Activated CD4-positive, alpha-beta T cell treated with anti-CD3 and anti-CD28 coated beads, Interleukin-2, amount 50 U/mL, for 4 hours (primary cell): ENCODE measurements at regions not wholly inside any gene's neighbourhood (a gene's known extent, or its start where the extent isn't known, plus 50 kb on each side); places are given as distances from the start of the nearest gene placed in this dataset.

Source experiments
- DNase-seq, 2 experiments: peaks; one replicate each; pipeline ENCODE4 v3.0.0-alpha.2; 2020

DNA sequence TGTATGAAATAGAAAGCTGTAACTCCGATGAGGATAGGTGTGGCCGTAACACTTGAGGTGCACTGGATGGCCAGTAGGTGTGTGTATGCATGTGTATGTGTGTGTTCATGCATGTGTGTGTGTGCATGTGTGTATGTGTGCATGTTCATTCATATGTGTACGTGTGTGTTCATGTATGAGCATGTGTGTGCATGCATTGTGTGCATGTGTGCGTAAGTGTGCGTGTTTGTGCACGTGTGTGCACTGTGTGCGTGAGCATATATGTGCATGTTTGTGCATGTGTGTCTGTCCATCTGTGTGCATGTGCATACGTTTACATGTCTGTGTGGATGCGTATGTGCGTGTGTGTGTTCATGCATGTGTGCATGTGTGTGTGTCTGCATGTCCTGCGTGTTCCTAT, 145.5 kb downstream of the C16orf95 start:
- DNase-seq, result no peak

DNA sequence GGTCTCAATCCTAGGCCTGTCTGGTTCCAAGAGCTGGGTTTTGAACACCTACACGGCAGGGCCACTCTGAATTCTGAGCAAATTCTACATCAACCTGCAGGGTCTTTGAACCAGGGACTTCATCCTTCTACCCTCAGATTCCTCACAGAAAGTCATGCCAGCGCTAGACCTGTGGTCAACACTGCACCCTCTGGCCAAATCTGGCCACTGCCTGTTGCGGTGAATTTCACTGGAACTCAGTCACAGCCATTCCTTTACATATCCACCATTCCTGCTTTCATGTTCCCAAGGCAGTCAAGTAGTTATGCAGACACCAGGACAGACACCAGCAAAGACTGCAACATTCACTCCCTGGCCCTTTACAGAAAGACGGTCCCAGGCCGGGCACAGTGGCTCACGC, 144.6 kb downstream of the C16orf95 start:
- DNase-seq, result no peak

DNA sequence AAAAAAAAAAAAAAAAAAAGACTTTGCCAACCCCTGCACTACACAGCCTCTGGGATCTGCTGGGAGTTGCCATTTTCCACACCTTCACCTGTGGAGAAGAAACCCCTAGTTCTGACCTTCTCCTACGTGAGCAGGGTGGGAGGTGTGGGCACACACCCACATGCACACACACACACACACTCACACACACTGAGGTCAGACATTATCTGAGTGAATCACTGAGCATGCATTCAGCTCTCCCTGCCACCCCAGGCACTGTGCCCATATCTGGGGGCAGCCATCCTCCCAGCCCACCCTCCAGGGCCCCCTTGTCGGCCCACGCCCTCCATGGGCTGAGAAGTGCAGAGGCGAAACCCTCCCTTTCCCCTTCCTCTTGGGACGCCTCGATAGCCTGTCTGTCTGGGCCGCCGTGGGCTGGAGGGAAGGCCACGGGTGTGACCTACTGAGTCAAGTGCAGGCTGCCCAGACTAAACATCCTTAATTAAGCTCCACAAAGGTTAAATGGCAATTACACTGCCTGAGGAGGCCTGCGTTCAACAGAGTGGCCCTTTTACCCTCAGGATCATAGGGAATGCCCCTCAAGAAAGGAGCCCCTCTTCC, 143.8 kb downstream of the C16orf95 start:
- no peak for DNase-seq

DNA sequence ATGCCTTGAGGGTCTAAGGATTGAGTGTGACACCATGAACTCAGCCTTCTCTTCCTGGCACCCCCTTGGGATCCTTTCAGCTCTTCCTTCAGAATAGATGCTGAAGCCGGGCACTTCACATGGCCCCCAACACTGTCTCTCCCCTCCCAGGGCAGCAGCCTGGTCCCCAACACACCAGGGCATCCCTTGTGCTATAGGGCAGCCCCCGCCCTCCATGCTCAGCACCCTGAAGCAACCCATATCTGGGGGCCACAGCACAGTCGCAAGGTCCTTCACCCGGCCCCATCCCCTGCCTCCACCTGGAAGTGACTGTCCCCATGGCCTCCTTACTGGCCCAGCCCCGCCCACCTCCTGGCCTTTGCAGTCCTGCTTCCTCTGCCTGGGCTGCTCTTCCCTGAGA, 143.1 kb downstream of the C16orf95 start:
- no peak for DNase-seq

DNA sequence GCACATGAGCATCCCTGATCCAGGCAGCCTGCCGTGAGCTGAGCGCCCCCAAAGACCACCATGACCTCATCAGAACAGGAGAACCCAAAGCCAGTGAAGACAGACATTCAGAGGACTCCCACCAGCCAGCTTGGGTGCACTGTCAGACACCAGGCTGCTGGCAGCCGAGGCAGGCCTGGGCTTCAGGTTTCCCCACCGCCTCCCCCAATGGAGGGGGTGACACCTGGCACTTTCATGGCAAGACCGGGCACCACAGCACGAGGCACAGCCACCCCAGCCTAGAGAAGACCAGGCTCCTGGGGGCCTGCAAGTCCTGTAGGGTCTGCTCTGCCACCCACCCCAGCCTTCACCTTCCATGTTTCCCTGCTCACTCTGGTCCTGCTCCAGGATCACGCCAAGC, 140.5 kb downstream of the C16orf95 start:
- no peak for DNase-seq

DNA sequence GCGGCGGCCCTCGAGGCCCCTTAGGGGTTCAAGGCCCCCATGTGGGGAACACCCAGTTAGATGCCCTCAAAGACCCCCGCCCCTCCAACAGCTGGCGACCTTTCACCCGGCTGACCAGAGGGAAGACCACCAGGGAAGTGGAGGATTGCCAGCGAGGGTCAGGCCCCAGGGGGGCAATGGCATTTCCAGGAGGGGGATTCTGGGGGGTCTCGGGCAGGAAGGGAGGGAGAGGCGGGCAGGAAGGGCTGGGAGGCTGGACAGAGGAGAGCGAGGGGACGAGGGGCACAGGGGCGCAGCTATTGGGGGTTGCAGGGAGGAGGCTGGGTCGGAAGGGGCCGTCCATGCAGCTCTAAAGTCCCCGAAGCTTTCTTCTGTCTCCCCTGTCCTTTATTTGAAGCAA, 139.5 kb downstream of the C16orf95 start:
- DNase-seq, result no peak

DNA sequence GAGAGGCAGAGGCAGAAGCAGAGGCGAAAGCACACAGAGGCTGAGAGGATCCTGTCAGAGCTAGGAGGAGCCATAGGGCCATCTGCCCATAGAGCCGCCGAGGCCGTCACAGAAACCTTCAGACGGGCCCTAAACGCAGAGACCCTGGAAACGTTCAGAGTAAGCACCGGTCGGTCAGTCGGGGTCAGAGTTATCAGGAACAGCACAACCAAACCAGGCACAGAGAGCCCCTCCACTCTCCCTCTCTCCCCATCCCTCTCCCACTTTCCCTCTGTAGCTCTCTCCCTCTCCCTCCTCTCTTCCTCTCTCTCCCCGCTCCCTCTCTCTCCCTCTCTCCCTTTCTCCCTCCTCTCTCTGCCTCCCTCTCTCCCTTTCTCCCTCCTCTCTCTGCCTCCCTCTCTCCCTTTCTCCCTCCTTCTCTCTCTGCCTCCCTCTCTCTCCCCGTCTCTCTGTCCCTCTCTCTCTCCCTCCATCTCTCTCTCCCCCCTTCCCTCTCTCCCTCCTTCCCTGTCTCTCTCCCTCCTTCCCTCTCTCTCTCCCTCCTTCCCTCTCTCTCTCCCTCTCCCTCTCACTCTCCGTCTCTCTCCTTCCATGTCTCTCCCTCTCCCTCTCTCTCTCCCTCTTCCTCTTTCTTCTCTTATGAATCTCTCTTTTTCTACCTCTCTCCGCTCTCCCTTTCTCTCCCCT, 138.9 kb downstream of the C16orf95 start:
- no peak for DNase-seq

DNA sequence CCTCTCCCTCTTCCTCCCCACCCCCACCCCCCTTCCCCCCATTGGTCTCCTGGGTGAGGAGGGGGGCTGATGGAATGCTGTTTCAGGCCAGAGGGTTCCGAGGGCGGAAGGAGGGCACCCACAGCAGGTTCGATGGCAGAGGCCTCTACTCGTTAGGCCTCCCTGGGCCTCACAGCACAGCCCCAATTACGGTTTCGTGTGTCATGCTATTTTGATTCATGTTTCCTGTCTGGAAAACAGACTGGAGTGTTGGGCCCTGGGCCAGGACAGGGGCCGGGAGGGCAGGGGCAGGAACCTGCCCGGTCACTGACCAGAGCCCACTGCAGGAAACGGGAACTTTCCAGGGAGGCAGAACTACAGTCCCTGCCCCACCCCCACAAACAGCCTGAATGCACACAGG, 138.2 kb downstream of the C16orf95 start:
- no peak for DNase-seq

DNA sequence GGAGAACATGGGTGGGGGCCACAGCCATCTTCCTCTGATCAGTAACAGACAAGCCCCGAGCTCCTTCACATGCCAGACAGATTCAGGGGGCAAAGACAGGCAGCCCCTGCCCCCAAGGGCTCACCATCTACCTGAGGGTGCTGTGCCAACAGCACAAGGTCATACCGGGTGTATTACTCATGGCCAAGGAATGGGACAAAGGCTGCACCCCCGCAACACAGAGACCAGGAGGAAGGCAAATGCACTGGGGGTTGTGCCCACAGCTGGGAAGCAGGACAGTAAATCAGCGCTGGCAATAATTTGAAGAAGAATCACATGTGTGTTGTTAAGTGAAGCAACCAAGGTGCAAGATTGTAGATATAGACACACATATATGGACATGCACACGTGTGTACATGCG, 137.1 kb downstream of the C16orf95 start:
- DNase-seq, result no peak

DNA sequence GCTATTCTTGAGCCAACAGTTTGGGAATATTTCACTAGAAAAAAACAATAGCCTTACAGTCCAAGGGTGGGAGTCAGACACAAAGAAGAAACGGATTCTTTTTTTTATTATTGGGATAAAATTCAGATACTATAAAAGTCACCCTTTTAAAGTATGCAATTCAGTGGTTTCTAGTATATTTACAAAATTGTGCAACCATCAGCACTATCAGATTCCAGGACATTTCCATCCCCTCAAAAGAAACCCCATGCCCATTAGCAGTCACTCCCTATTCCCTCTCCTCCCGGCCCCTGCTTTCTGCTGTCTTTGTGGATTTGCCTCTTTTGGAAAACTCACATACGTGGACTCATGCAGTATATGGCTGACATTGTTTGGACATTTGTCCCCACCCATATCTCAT, 134.4 kb downstream of the C16orf95 start:
- no peak for DNase-seq

DNA sequence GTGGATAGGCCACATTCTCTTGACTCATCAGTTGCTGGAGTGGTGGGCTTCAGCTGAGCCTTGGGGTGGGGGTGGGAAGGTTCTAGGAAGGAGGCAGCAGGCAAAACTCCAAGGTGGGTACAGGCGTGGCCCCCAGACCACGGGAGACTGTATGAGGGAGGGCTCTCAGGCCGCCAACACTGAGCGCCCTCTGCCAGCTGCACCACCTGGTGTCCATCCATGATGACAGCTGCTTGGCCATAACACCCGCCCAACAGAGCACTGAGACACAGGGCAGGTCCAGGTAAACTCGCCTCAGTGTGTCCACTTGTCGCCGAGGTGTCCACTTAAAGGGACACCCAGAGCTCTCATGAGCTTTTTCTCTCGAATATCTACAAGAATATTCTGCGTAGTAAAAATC, 133.5 kb downstream of the C16orf95 start:
- DNase-seq, result no peak

DNA sequence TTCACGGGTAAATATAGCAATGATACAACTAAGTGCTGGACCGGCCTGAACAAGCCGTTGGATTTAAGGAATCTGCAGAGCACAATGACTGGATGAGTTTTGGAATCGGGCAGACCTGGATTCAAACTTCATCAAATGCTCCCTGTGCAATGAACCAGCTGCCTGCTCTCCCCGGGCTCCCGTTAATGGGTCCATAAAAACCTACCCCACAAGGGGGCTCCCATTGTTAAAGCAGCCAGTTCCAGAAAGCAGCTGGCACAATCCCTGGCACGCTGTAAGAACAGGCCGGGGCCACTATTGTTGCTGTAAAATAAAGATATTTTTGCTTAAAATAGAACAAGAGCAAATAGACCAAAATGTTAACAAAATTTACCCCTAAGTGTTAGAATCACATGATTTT, 131.9 kb downstream of the C16orf95 start:
- no peak for DNase-seq

DNA sequence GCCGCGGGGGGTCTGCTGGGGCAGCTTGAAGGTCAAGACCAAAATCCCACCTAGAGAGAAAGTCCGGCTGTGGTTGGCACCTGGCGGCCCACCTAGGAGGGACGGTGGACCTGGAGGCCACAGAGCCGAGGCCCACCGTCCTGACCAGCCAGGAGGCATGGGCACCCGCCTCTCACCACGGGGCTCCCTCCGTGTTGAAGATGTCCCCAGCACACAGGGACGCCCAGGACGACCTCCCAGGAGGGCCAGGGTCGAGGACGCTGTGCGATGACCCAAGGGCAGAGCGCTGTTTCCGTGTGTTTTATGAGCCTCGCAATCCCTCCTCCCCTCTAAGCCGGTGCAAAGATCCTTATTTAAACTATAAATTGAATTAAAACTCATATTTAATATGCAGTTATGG, 131.2 kb downstream of the C16orf95 start:
- DNase-seq, result no peak

DNA sequence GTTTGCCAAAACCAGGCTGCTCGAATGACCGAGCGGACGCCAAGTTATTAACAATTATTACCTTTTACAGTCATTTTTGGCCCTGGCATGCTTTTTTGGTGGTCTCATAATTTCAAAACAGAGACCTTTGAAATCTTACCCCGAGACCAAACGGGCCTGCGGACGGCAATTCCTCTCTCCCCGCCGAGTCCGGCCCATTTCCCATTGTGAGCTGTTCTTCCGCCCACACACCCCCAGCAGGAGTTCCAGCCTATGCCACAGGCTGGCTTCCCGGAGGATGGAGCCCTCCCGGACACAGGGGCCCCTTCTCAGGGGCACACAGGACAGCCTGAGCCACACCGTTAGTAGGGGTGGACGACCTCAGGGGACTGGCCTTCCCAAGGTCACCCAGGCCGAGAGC, 130.7 kb downstream of the C16orf95 start:
- DNase-seq, result no peak

DNA sequence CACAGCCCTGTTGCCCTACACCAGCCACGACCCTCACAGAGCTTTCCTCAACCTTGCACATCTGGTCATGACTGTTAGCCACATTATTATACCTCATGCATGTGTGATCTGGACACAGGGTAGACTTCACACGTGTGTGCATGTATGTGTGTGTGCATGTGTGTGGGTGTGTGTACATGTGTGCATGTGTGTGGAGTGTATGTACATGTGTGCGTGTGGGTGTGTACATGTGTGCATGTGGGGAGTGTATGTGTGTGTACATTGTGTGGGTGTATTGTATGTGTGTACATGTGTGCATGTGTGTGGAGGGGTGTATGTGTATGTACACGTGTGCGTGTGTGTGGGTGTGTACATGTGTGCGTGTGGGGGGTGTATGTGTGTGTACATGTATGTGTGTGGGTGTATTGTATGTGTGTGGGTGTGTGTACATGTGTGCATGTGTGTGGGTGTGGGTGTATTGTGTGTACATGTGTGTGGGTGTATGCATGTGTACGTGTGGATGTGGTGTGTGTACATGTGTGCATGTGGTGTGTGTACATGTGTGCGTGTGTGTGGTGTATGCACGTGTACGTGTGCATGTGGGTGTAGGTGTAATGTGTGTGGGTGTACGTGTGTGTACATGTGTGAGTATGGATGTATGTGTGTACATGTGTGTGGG, 130.2 kb downstream of the C16orf95 start:
- no peak for DNase-seq

DNA sequence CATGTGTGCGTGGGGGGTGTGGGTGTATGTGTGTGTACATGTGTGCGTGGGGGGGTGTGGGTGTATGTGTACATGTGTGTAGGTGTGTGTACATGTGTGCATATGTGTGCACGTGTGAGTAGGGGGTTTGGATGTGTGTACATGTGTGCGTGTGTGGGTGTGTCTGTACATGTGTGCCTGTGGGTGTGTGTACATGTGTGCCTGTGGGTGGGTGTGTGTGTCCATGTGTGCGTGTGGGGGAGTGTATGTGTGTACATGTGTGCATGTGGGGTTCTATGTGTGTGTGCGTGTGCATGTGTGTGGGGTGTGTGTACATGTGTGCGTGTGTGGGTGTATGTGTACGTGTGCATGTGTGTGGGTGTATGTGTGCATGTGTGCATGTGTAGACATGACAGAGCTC, 129.1 kb downstream of the C16orf95 start:
- no peak for DNase-seq

DNA sequence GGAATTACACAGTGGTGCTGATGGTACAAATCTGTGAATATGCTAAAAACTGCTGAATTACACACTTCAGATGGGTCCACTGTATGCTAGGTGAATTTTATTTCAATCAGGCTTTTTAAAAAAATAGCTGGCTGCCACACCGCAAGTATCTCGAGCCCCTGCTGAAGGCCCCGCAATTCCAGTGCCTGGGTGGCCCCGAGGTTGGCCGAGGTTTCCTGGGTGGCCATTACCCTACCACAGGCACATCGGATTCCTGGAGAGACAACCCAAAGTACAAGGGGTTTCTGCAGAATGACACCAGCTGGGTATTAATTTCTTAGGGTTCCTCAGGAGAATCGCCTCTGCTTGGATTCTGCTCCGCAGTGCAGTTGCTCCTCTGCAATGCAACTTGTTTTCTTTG, 127.8 kb downstream of the C16orf95 start:
- DNase-seq, result no peak

DNA sequence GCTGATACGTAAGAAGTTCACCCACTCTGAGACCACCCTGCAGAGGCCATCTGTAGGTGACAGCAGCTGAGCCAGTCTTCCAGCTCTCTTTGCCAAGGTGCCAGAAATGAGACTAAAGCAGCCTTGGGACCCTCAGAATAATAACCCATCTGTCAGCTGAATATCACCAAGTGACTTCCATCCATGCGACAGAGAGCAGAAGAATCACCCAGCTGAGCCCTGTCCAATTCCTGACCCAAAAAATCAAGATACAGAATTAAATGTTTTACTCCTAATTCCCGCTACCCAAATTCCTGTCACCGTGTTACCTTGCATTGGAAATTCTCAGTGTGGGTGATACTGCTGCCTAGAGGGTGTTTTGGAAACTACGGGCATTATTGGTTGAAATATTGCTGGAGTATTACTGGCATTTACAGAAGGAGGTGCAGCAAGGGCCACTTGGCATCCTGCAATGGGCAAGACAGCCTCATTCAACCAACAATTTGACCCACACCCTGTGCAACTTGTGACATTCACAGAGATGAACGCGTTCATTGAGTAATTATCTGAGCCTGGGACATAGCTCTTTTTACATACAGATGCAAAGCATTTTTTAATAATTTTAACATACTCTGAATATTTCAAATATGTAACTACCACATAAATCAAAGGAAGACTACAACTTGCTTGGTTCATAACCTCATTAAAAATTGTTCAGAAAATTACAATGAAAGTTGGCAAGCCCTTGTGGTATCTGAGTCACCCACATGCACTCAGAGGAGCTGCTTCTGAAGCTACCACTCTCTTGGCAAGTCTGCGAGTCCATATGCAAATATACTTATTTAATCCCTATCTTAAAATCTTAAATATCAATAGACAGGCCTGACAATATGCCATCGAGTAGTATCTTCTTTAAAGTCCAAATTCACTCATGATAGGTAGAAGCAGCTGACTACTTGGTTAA, 126.6 kb downstream of the C16orf95 start:
- DNase-seq, result no peak

DNA sequence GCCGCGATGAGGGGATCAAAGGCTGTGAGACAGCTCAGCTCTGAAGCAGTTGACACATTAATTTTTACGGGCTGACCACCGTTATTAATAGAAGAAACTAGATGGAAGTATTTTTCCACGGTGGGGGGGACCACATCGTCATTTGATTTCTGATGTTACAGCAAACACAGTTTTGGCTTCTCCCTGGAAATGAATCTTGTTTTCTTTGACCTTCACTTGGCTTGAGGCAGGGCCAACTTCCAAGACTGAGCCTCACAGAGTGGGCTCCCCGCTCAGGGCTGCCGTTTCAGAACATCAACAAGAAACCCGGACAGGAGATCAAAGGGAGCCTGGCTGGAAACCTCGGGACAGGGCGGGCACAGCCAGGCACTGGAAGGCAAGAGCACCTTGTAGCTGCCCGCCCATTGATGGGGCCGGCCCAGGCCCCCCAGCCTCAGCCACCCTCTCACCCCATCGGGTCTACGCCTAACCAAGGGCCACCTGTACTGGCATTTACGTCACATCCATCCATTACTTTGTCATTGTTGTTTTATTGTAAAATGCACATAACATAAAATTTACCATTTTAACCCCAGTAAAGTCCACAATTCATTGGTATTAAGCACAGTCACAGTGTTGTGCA, 124.6 kb downstream of the C16orf95 start:
- DNase-seq, result no peak

DNA sequence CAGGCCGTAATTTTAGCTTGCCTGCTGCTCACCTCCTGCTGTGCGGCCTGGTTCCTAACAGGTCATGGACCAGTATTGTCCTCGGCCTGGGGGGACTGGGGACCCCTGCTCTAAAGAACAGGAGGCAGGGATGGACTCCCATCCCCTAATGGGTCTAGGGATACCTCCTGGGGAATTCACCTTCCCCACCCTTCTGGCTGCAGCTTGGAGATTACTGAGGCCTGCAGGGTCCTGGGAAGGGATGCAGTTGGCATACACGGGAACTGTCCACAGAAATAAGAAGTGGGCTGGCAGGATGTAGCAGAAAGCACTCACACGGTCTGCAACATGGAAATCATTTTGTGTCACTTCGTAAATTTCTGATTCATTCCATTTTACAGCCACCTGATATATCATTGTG, 123.0 kb downstream of the C16orf95 start:
- no peak for DNase-seq

DNA sequence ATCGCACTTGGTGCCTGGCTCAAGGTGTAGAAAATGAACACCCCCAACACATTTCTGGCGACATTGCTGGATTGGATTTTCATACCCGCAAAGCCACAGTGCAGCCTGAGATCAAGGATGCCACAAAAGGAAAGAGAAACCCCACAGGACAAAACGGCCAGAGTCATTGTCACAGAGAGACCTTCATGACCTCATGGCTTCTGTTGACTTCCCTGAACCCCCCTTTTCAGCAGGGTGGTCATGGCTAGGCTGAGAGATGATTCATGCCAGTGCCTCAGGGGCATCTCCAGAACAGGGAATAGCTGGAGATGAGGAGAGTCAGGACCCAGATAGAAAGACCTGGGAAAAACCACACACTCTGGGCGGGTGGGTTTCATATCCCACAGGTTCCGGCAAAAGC, 122.0 kb downstream of the C16orf95 start:
- DNase-seq, result no peak

DNA sequence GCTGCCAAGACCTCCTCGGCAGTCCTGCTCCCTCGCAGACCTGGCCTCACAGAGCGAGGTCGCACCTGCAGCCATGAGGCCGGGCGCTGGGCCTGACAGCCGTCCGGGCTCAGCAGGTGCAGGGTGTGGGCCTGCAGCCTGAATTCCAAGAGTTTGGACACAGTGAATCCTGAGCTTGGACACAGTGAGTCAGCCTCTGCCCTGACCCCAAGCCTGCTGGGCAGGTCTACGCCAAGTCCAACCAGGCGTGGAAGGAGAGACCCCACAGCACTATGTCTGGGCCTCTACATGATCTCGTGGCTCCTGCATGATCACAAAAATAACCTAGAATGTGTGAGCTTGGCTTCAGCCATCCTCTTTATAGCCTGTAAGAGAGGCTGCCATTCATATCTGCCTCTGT, 121.0 kb downstream of the C16orf95 start:
- no peak for DNase-seq

DNA sequence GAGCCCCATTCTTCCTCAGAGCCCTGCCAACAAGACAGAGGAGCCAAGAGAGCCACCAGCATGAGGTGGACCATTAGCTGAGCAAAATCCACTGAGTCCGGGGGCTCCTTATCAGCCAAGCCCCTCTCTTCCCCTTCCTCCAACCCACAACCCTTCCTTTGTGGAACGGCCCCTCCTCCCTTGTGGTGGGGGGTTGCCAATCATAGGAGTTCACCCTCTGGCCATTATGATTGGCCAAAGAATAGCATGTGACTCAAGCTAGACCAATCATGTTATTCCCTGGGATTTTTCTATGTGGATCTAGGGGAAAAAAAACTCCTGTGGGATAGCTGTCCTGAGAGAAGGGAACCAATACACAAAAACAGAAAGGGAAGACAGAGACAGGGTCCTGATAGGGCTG, 120.5 kb downstream of the C16orf95 start:
- DNase-seq, result no peak
